ENCODE measurements at regions not wholly inside any gene's neighbourhood (a gene's known extent, or its start where the extent isn't known, plus 50 kb on each side); places are given as distances from the start of the nearest gene placed in this dataset.
"Not testable (repeated sequence)": the region's sequence is repeated elsewhere in the genome, so short reads cannot be mapped to it uniquely, and the experiment has no call there.

DNA sequence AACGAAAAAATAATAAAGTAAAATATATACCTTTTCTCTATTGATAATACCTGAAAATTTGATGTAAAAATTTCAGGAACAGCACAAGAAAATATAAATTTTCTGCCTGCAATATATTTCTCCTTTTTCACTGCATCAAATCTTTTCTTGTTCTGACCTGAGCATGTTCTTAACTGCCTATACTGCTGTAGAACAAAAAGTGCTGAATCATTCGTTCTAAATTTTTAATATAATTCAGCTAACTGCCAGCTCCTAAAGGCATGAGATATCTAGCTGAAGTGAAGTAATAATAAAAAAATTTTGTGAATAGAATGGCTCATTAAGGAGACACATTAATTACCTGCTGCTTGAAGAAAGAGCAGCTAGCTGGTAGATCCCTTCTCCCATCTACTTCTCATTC lies 188.6 kb upstream of the FKBP1C start:
- no peak for DNase-seq

DNA sequence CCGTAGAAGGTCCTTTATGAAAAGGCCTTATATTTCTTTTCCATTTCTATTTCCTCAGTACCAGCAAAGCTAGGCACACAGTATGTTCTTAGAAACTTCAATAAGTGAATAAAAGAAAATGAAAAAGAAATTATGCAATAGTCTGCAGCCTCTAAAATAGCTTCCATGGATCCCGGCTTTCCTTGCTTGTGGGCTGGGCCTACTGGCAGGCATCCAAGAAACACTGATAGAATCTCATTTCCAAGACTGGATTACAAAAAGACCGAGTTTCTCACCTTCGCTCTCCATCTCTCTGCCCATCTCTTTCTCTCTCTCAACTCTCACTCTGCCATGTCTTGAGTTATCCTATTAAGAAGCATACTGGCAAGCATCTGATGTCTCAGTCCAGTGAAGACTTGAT lies 187.5 kb upstream of the FKBP1C start:
- no peak for DNase-seq

DNA sequence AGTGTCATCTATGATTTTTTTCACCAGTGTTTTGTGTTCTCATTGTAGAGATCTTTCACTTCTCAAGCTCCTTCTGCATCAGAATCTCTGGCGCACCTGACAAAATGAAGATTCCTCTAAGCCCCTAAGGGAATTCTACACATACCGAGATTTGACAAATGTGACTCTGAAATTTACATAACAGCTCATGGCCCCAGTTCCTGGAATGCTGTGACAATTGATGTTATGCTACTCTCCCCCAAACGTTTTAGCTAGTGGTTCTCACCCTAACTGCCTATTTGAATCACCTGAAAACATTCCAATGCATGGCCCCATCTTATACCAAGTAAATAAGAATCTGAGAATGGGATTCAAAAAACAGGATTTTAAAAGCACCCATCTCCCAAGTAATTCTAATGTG lies 162.1 kb upstream of the FKBP1C start:
- no peak for DNase-seq

DNA sequence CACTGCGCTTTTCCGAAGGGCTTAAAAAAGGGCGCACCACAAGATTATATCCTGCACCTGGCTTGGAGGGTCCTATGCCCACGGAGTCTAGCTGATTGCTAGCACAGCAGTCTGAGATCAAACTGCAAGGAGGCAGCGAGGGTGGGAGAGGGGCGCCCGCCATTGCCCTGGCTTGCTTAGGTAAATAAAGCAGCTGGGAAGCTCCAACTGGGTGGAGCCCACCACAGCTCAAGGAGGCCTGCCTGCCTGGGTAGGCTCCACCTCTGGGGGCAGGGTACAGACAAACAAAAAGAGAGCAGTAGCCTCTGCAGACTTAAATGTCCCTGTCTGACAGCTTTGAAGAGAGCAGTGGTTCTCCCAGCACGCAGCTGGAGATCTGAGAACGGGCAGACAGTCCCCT lies 158.1 kb upstream of the FKBP1C start:
- DNase-seq, result not testable (repeated sequence)

DNA sequence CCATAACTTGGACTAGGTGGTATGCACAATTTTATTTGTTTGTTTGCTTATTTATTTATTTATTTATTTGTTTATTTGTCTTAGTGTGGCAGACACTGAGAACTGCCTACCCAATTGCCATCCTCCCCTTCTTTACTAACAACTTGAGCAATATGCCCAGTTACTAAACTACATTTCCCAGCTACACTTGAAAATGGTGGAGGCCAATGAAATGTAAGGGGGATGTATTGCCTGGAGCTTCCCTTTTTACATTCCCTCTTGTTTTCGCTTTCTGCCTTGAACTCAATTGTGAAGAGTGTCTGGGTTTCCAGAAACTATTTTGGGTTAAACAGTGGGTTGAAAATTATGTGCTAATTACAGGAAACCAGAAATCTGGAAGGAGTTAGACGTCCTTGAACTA lies 152.7 kb upstream of the FKBP1C start:
- DNase-seq, result no peak

DNA sequence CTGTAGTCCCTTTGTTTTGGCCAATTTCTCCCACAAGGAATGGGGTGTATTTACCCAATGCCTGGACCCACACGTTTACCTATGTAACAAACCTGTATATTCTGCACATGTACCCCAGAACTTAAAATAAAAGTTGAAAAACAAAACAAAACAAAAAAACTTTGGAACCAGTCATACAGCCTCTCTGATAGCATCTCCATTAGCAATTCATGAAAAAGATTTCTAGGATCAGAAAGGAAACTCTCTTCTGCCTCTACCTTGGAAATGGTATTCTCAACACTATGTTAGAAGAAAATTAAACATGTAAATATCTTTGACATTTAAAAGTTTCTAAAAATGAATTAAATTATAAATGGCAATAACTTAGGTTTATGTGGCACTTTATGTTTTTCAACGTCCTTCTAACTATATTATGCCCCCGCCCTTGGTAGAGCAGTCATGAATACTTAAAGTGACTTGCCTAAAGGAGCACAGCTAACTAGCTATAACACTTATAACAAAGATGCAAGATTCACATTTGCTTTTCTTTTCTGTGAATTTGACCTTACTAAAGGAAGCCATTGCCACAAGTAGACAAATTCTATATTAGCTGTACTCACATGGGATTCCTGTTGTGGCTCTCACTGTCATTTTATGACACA lies 147.5 kb upstream of the FKBP1C start:
- DNase-seq, result no peak

DNA sequence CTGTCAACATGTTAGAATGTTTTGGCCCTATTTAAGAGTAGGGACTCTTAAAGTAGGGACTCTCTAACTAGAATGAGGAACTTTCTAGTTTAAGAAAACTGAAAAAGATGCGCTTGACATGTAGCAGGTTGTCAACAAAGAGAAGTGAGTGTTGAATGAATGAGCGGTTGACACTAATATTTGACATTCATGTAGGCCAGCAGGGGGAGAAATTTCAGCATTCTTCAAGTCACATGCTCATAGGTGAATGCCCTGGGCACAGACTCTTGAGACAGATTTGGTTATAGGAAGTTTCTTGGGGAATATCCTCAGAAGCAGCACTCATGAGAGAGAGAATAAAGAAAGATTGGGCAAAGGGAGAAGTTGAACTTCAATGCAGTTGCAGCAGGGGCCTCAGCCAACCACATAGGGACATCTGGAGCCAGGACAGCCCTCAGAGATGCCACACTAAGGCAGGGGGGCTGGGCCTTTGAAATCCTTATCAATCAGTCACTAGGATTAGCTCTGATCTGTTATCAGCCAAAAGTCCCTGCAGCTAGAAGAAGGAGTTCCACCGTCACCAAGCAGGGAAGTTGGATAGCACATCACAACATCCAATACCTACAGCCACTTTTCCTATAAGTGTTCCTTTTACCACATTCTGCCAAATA lies 145.1 kb upstream of the FKBP1C start:
- DNase-seq, result no peak

DNA sequence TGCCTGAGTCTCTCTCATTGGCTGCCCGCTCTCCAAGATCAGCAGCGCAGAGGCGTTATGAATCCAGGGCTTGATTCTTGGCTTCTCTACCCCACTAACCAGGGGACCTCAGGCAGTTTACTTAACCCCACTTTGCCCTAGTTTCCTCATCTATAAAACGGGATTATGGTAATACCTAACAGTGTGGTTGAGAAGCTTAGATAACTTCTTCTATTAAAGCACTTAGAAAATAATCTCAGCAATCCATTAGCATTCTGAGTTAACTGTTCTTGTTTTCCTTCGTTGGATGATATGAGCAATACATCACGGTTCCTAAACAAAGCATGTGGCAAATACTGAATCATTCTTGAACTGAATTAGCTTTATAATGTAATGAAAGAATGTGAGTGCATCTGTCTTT lies 116.3 kb upstream of the FKBP1C start:
- no peak for DNase-seq

DNA sequence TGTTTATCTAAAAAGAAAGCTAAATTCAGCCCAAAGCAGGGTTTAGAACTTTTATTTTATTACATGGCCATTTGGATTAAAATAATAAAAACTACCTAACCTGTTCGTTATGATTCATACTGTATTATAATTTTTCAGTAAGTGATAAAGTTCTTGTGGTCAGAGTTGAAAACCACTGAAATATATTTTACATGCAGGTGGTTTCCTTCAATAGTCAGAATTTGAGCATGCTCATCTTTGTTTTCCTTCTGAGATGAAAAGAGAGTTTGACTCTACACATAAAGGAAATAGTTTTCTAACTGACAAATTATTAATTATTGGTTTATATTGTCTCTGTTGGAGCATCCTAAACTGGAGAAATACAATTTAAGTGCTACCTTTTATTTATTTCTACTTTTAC lies 114.0 kb upstream of the FKBP1C start:
- DNase-seq, result no peak

DNA sequence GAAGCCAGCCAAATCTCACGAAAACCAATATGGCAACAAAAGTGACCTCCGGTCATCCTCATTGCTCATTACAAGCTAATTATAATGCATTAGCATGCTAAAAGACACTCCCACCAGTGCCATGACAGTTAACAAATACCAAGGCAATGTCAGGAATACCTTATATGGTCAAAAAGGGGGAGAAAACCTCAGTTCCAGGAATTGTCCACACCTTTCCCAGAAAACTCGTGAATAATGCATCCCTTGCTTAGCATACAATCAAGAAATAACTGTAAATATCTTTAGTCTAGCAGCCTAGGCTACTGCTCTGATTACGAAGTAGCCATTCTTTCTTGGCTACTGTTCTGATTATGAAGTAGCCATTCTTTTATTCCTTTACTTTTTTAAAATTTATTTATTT lies 112.5 kb upstream of the FKBP1C start:
- DNase-seq, result no peak

DNA sequence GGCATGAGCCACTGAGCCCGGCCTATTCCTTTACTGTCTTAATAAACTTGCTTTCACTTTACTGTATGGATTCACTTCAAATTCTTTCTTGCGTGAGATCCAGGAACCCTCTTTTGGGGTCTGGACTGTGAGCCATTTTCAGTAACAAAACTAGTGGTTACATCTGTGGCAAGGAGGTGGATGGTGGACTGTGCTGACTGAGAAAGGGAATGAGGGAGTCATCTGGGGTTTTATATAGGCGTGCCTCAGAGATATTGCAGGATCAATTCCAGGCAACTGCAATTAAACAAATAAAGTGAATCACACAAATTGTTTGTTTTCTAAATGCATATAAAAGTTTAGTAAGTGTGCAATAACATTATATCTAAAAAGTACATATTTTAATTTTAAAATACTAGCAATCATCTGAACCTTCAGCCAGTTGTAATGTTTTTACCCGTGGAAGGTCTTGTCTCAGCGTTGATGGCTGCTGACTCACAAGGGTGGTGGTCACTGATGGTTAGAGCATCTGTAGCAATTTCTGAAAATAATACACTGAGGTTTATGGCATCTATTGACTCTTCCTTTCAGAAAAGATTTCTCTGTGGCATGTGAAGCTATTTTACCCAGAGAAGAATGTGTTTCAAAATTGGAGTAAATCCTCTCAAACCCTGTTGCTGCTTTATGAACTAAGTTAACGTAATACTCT lies 111.4 kb upstream of the FKBP1C start:
- DNase-seq, result no peak

DNA sequence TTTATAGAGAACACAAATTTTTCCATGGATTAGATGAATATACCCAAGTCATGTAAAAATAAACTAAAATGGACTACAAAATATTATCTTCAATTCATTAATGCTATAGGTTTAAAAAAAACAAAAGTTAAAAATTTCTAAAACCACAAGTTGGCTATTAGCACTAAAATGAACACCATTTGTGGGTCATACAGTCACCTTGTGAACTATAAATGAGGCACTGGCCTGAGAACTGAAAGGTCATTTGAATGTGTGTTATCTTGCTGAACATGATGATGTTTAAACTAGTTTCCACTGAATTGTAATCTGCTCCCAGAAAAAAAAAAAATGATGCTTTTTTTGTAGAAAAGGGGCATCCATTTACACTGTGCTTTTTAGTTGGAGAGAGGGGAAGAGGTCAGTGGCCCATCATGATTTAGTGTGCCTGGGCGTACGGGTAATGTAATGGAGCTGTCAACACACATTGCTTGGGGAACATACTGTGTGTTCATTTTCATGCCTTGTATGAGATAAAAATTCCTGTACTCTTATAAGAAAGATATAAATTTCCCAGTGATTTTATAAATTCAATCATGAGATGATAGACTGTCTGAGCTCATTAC lies 96.6 kb upstream of the FKBP1C start:
- DNase-seq, result no peak

DNA sequence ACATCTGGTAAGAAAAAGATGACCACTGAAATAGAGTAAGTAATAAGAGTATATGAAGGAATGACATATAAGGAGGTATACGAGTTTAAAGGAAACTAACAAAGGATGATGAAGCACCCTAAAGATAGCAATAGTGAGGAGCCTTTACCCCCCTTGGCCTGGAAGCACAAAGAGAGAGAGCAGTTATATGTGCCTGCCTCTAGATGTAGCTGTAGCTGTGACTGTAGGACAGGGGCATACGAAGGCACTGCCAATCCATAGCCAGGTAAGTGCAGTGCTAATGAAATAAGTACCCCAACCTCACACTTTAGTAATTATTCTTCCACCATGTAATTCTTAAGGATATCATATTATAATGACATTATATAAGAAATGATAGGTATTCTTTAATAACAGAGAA lies 90.1 kb upstream of the FKBP1C start:
- DNase-seq, result peak in 1 of 2 experiments; percentile 2

DNA sequence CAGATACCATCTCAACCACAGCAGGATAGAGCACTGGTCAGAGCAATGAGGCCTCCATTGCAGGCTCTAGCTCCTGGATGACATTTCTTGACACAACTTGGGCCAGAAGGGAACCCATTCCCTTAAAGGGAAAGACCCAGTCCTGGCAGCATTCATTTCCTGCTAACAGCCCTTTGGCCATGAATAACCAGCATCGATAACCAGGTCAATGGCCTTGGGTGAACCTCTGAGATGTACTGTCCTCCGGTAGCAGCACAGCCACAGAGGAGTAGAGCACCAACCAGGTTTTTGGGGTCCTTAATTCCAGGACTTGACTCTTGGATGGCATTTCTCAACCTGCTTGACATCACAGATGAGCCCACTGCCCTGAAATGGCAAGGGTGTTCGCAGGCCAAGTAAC lies 71.2 kb upstream of the FKBP1C start:
- no peak for DNase-seq

DNA sequence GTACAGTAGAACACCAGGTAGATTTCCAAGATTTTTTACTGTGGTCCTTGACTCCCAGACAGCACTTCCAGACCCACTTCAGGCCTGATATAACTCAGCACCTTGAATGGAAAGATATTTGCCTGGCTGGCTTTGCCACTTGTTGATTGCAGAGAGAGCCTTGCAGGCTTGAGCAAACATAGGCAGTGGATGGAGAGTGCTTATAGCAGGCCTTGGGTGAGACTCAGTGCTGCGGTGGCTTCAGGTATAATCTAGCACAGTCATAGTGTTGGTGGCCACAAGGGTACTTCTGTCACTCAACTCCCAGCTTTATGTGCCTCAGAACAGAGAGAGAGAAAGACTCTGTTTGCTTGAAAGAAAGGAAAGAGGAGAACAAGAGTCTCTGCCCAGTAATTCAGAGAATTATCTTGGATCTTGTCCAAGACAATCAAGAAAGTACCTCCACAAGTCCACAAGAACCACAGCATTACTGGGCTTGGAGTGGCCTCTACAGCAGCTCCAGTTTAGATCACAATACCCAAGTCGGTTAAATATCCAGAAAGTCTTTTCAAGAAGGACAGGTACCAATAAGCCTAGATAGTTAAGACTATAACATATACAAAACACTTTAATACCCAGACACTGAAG lies 70.5 kb upstream of the FKBP1C start:
- DNase-seq, result no peak

DNA sequence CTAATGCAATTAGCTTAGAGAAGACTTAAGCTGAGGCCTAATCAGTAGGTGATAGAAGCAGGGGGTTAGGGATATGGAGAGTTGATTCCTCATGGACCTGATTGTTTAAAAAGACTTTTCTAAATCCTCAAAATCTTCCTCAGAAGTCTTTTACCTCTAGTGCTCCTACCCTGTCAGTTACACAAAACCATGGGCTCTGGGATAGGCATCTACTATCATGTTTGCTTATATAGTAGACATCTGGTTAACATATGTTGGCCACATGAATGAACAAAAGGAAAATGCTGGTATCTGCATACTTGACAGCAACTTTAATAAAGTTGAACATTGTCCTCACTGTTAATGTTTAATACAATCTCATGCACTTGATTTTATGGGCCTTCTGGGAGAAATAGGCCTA lies 61.5 kb upstream of the FKBP1C start:
- DNase-seq, result no peak

DNA sequence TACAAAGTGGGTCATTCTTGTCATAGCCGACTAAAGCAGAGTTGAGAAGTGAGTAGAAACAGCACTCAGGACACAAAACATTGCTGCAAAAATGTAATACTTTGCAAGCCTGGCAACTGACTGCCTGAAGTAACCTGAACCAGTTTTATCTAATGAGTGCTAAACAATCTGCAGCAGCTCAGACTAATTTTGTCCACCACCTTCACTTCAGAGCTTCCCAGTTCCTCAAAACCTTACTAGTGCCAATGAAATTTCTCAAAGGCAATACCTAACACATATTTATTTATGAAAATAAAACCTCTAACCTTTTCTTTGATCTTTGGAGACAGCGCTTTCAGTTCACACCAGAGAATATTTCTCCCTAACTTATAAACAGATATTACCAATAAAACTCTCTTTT lies 56.7 kb upstream of the FKBP1C start:
- DNase-seq, result no peak

Data from NCI-H1930 (cell line).